Subcutaneous abdominal adipose tissue (tissue), 5 donors: ENCODE measurements at regions not wholly inside any gene's neighbourhood (a gene's known extent, or its start where the extent isn't known, plus 50 kb on each side); places are given as distances from the start of the nearest gene placed in this dataset.

Source experiments
- H3K27ac ChIP-seq: one replicate; pipeline ENCODE4 v1.7.0; 2013; ENCODE audit warnings: low read depth, mild to moderate bottlenecking, inconsistent platforms, low read length, moderate library complexity
- H3K27me3 ChIP-seq, 5 donors: one replicate each; pipeline ENCODE4 v1.7.0; 2013; ENCODE audit warnings: low read length in 5 of 5, inconsistent platforms in 1 of 5; ENCODE audit not compliant: control insufficient read depth in 5 of 5, insufficient read depth in 4 of 5
- H3K36me3 ChIP-seq, 5 donors: one replicate each; pipeline ENCODE4 v1.7.0; 2013; ENCODE audit warnings: low read length in 5 of 5; ENCODE audit not compliant: control insufficient read depth in 5 of 5, insufficient read depth in 5 of 5
- H3K4me1 ChIP-seq, 5 donors: one replicate each; pipeline ENCODE4 v1.7.0; 2013; ENCODE audit warnings: low read length in 5 of 5, mild to moderate bottlenecking in 3 of 5, moderate library complexity in 1 of 5; ENCODE audit not compliant: control insufficient read depth in 5 of 5, insufficient read depth in 5 of 5
- H3K4me3 ChIP-seq, 5 donors: one replicate each; pipeline ENCODE4 v1.7.0; 2013; ENCODE audit warnings: low read length in 5 of 5, low read depth in 1 of 5
- H3K9ac ChIP-seq, 5 donors: one replicate each; pipeline ENCODE4 v1.7.0; 2013; ENCODE audit warnings: low read length in 5 of 5, mild to moderate bottlenecking in 4 of 5, moderate library complexity in 3 of 5
- H3K9me3 ChIP-seq, 5 donors: one replicate each; pipeline ENCODE4 v1.7.0; 2013; ENCODE audit warnings: low read length in 5 of 5; ENCODE audit not compliant: control insufficient read depth in 5 of 5
- donor health status: healthy.
- donor health status: healthy.
- donor health status: healthy.
- donor health status: healthy.
- donor health status: healthy.

- H3K4me1 ChIP-seq, result peaks cover 0 to 6% (median 4%) of the 10 kb centered on the region in 5 donors
- H3K9me3 ChIP-seq, result no peaks in the 10 kb centered on the region
- H3K9ac ChIP-seq, result no peak overlapping the region
- no peak overlapping the region for H3K4me3 ChIP-seq
- H3K27me3 ChIP-seq, result no peaks in the 10 kb centered on the region
- no peaks in the 10 kb centered on the region for H3K36me3 ChIP-seq
- no peak overlapping the region for H3K27ac ChIP-seq
Measured at GRCh38 chr5:125106271-125106670, 359.8 kb upstream of the ZNF608 start.

- H3K27ac ChIP-seq, result no peak overlapping the region
- H3K9me3 ChIP-seq, result no peaks in the 10 kb centered on the region
- no peaks in the 10 kb centered on the region for H3K36me3 ChIP-seq
- H3K27me3 ChIP-seq, result no peaks in the 10 kb centered on the region
- H3K4me1 ChIP-seq, result peaks cover 0 to 6% (median 4%) of the 10 kb centered on the region in 5 donors
- no peak overlapping the region for H3K9ac ChIP-seq
- H3K4me3 ChIP-seq, result no peak overlapping the region
Measured at GRCh38 chr5:125106881-125107280, 360.4 kb upstream of the ZNF608 start.

DNA sequence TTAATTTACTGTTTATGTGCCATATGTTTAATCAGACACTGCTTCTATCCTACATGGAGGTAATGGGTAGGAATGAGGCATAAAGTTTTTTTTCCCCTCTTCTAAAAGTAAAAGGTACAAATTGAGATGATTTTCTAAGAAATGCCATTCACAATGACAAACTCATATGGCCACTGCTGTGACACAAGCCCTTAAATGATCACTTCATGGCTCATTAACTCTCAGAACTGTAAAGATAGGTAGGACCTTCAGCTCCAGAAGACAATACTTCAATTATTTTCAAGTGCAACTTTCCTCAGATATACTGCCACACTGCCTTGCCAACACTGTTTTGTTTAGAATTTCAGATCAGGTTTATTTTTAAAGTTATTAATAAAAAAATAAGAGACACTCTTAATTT, 362.9 kb upstream of the ZNF608 start:
- H3K9ac ChIP-seq, result no peak overlapping the region
- H3K4me3 ChIP-seq, result no peak overlapping the region
- peaks cover 0 to 2% (median 0%) of the 10 kb centered on the region in 5 donors for H3K9me3 ChIP-seq
- no peak overlapping the region for H3K27ac ChIP-seq
- H3K4me1 ChIP-seq, result peaks cover 0 to 6% (median 4%) of the 10 kb centered on the region in 5 donors
- no peaks in the 10 kb centered on the region for H3K27me3 ChIP-seq
- no peaks in the 10 kb centered on the region for H3K36me3 ChIP-seq

DNA sequence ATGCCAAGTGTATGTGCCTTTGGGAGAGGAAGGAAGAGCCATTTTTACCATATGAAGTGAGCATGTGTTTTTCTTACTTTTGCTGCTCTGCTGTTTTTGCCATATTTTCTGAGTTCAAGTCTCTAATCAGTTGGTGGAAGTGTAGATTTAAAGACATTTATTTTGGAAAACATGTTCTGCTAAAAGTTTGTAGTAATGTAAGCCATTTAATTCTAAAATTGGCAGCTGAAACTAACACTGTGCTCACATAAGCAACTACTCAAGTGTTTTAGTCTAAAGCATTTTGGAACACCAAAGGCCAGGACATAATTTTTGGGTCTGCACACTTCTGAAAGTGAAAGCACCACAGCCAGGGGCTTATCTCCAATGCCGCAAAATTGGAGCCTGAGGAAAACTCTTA, 363.4 kb upstream of the ZNF608 start:
- Histone ChIP-seq H3K9ac (no peak overlapping the region), H3K36me3 (no peaks in the 10 kb centered on the region), H3K4me3 (no peak overlapping the region), H3K9me3 (peaks cover 0 to 2% (median 0%) of the 10 kb centered on the region in 5 donors), H3K27ac (no peak overlapping the region), H3K27me3 (no peaks in the 10 kb centered on the region), H3K4me1 (peaks cover 0 to 6% (median 4%) of the 10 kb centered on the region in 5 donors)

GRCh38 chr5:125112196-125112595, 365.8 kb upstream of the ZNF608 start:
- H3K4me1 ChIP-seq, result no peaks in the 10 kb centered on the region
- peaks cover 0 to 2% (median 0%) of the 10 kb centered on the region in 5 donors for H3K9me3 ChIP-seq
- no peak overlapping the region for H3K4me3 ChIP-seq
- H3K9ac ChIP-seq, result no peak overlapping the region
- no peaks in the 10 kb centered on the region for H3K27me3 ChIP-seq
- no peaks in the 10 kb centered on the region for H3K36me3 ChIP-seq
- H3K27ac ChIP-seq, result no peak overlapping the region

DNA sequence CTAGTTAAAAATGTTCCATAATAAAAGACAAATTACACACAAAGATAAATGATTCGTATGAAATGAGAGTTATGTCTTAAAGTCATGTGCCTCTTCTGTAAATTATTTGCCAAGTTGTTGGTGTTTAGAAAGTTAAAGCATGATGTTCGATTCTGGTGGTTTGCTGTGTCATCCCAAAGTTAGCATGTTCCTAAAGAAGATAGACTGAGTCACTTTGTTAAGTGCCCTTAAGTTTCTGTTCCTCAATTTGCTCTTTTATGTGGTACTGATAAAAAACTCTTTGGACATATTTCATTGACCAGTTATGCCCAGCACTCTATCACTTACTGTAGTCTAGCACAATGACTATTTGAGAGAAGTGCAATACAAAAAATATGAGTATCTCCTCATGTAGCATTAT, 366.9 kb upstream of the ZNF608 start:
- no peak overlapping the region for H3K27ac ChIP-seq
- no peaks in the 10 kb centered on the region for H3K36me3 ChIP-seq
- no peak overlapping the region for H3K4me3 ChIP-seq
- no peak overlapping the region for H3K9ac ChIP-seq
- no peaks in the 10 kb centered on the region for H3K4me1 ChIP-seq
- no peaks in the 10 kb centered on the region for H3K27me3 ChIP-seq
- H3K9me3 ChIP-seq, result peaks cover 0 to 2% (median 0%) of the 10 kb centered on the region in 5 donors

- no peak overlapping the region for H3K27ac ChIP-seq
- no peaks in the 10 kb centered on the region for H3K36me3 ChIP-seq
- no peak overlapping the region for H3K9ac ChIP-seq
- no peaks in the 10 kb centered on the region for H3K27me3 ChIP-seq
- H3K9me3 ChIP-seq, result peaks cover 0 to 2% (median 0%) of the 10 kb centered on the region in 5 donors
- no peak overlapping the region for H3K4me3 ChIP-seq
- H3K4me1 ChIP-seq, result no peaks in the 10 kb centered on the region
Measured at GRCh38 chr5:125115195-125115525, 368.7 kb upstream of the ZNF608 start.

DNA sequence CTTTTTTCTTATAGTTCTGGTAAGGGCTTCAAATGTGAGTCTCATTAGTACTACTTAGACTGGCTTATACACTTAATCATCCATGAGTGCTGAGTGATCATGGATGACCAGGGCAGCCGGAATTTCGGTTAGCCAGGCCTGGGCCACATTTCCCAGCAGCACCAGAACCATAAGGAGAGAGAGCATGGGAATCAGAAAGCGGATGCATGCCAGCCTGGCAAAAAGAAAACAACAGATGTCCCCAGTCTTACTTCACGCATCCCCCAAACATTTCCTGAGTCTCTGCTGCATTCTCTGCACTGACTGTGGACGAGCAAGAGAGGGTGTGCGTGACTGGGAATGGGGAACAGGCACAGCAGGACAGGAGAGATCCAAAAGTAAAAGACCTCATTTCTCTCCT, 371.1 kb upstream of the ZNF608 start:
- H3K4me1 ChIP-seq, result no peaks in the 10 kb centered on the region
- no peaks in the 10 kb centered on the region for H3K36me3 ChIP-seq
- H3K9me3 ChIP-seq, result no peaks in the 10 kb centered on the region
- H3K27me3 ChIP-seq, result no peaks in the 10 kb centered on the region
- no peak overlapping the region for H3K9ac ChIP-seq
- H3K27ac ChIP-seq, result no peak overlapping the region
- no peak overlapping the region for H3K4me3 ChIP-seq

- Histone ChIP-seq H3K27ac (no peak overlapping the region), H3K36me3 (no peaks in the 10 kb centered on the region), H3K9me3 (no peaks in the 10 kb centered on the region), H3K4me3 (no peak overlapping the region), H3K4me1 (no peaks in the 10 kb centered on the region), H3K9ac (no peak overlapping the region), H3K27me3 (no peaks in the 10 kb centered on the region)
Measured at GRCh38 chr5:125120012-125120411, 373.6 kb upstream of the ZNF608 start.

GRCh38 chr5:125125031-125125823, 378.8 kb upstream of the ZNF608 start:
- Histone ChIP-seq H3K4me3 (no peak overlapping the region), H3K9ac (no peak overlapping the region), H3K27me3 (no peaks in the 10 kb centered on the region), H3K9me3 (no peaks in the 10 kb centered on the region), H3K27ac (no peak overlapping the region), H3K36me3 (no peaks in the 10 kb centered on the region), H3K4me1 (no peaks in the 10 kb centered on the region)
